ENCODE measurements at regions not wholly inside any gene's neighbourhood (a gene's known extent, or its start where the extent isn't known, plus 50 kb on each side); places are given as distances from the start of the nearest gene placed in this dataset.
"Not testable (repeated sequence)": the region's sequence is repeated elsewhere in the genome, so short reads cannot be mapped to it uniquely, and the experiment has no call there.

DNA sequence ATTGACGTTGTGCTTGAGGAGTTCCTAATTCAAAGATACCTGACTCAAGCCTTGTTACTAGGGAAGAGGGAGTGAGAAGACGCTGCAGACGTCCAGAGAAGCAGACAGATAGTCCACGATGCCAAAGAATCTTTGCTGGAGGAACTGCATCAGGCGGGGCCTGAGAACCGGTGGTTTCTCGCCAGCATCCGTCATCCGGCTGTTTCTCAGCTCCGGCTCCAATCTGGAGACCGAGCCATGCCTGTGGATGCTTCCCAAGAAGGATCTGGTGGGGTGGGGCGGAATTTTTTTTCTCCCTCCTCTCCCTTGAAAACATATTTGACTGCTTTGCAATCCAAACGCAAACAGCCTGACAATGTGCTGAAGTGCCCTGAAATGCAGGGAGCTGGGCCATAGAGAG lies 125.8 kb upstream of the SRSF6 start:
- no peak for DNase-seq (ENCODE audit: low read depth)
- no peak overlapping the region for H3K4me3 ChIP-seq (ENCODE audit: low read depth, low read length)
- TF ChIP-seq CTCF (conservative IDR thresholded peaks at IDR 0.05; ENCODE audit: low read depth, low read length), result no peak

DNA sequence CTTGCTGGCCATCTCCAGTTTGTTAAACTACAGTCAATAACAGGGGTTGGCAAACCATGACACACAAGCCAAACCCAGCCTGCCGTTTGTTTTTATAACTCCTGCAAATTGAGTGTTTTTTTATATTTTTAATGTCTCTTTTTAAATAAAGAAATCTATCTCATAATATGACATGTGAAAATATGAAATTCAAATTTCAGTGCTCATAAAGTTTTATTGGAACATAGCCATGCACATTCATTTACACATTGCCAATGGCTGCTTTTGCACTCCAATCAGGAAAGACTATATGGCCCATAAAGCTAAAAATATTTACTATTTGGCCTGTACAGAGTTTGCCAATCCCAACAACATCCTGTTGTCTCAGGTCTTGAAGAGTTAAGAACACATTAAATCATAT lies 129.0 kb upstream of the SRSF6 start:
- no peak for DNase-seq (ENCODE audit: low read depth)
- H3K4me3 ChIP-seq (ENCODE audit: low read depth, low read length), result no peak overlapping the region
- no peak for TF ChIP-seq CTCF (conservative IDR thresholded peaks at IDR 0.05; ENCODE audit: low read depth, low read length)

GRCh38 chr20:43327234-43327633 lies 130.5 kb upstream of the SRSF6 start:
- H3K4me3 ChIP-seq (ENCODE audit: low read depth, low read length); DNase-seq (ENCODE audit: low read depth): not testable (repeated sequence)

GRCh38 chr20:43325926-43326325 lies 131.8 kb upstream of the SRSF6 start:
- no peak for TF ChIP-seq CTCF (conservative IDR thresholded peaks at IDR 0.05; ENCODE audit: low read depth, low read length)
- no peak overlapping the region for H3K4me3 ChIP-seq (ENCODE audit: low read depth, low read length)
- DNase-seq (ENCODE audit: low read depth), result no peak

DNA sequence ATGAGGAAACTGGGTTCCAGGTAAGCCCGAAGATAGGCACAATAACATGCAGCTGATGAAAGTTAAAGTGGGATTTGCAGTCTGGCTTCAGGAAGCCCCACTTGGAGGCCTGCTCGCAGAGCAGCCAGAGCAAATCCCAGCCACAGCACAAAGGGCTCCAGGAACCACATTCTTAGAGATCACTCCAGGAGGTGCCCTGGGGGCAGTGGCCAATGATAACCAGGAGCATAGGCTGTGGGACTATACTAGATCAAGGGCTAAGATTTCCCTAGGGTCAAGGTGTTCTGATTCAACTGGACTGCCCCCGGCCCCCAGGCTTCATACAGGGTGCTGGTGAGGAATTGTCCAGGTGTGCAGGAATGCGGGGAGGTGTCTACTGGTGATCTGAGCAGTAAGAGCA lies 133.9 kb upstream of the PTPRT start:
- H3K4me3 ChIP-seq (ENCODE audit: low read depth, low read length), result no peak overlapping the region
- TF ChIP-seq CTCF (conservative IDR thresholded peaks at IDR 0.05; ENCODE audit: low read depth, low read length), result no peak
- no peak for DNase-seq (ENCODE audit: low read depth)

GRCh38 chr20:43322851-43323250 lies 133.1 kb upstream of the PTPRT start:
- peak; percentile 8 for DNase-seq (ENCODE audit: low read depth)
- no peak overlapping the region for H3K4me3 ChIP-seq (ENCODE audit: low read depth, low read length)
- TF ChIP-seq CTCF (conservative IDR thresholded peaks at IDR 0.05; ENCODE audit: low read depth, low read length), result no peak

DNA sequence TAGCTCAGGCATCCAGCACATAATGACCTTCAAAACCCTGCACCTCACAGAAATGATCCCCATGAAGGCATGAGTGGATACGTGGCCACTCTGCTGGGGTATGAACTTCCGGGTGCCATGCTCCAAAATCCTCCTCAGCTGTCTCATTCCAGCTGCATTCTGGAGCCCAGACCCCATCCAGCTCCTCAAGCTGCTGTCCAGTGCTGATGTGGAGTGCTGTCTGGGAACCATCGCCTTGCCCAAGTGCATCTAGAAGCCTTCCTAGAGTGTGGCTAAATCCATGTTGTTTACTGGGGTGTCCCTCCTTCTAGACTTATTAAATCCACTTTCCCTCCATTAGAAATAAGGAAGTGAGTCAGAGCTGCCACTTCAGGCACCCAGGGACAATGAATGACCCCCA lies 130.8 kb upstream of the PTPRT start:
- no peak for TF ChIP-seq CTCF (conservative IDR thresholded peaks at IDR 0.05; ENCODE audit: low read depth, low read length)
- DNase-seq (ENCODE audit: low read depth), result no peak
- no peak overlapping the region for H3K4me3 ChIP-seq (ENCODE audit: low read depth, low read length)

GRCh38 chr20:43318755-43319297 lies 129.1 kb upstream of the PTPRT start:
- no peak overlapping the region for H3K4me3 ChIP-seq (ENCODE audit: low read depth, low read length)
- no peak for TF ChIP-seq CTCF (conservative IDR thresholded peaks at IDR 0.05; ENCODE audit: low read depth, low read length)
- DNase-seq (ENCODE audit: low read depth), result no peak

Measured in choroid plexus epithelial cell (primary cell).